Neural progenitor cell (in vitro differentiated cells): ENCODE measurements at regions not wholly inside any gene's neighbourhood (a gene's known extent, or its start where the extent isn't known, plus 50 kb on each side); places are given as distances from the start of the nearest gene placed in this dataset.

Experiments used
- DNase-seq: peaks from one replicate; pipeline ENCODE4 v3.0.0-alpha.2; 2016; ENCODE audit warnings: low spot score
- H2AFZ ChIP-seq: fragments of 200-600 bp; sonication (generic); replicated peaks from 2 replicates; pipeline ENCODE4 v1.6.1; 2016; ENCODE audit warnings: antibody characterized with exemption
- H3F3A ChIP-seq: fragments of 200-600 bp; sonication (generic); 2 replicates; pipeline ENCODE4 v1.6.1; 2016; ENCODE audit warnings: antibody characterized with exemption, low read depth
- H3K27ac ChIP-seq: fragments of 200-600 bp; sonication (generic); 2 replicates; pipeline ENCODE4 v1.5.1; 2016; ENCODE audit warnings: mild to moderate bottlenecking
- H3K27me3 ChIP-seq: fragments of 200-600 bp; sonication (generic); 2 replicates; pipeline ENCODE4 v1.6.1; 2016; ENCODE audit warnings: mild to moderate bottlenecking, moderate library complexity
- H3K36me3 ChIP-seq: fragments of 200-600 bp; sonication (generic); 2 replicates; pipeline ENCODE4 v1.5.1; 2016
- H3K4me1 ChIP-seq: fragments of 200-600 bp; sonication (generic); 2 replicates; pipeline ENCODE4 v1.6.1; 2016; ENCODE audit warnings: mixed run types
- H3K4me2 ChIP-seq: fragments of 200-600 bp; sonication (generic); 2 replicates; pipeline ENCODE4 v1.6.1; 2016
- H3K4me3 ChIP-seq: fragments of 200-600 bp; sonication (generic); 2 replicates; pipeline ENCODE4 v1.5.1; 2016
- H3K79me2 ChIP-seq: fragments of 200-600 bp; sonication (generic); 2 replicates; pipeline ENCODE4 v1.6.1; 2016; ENCODE audit warnings: low read depth
- H3K9ac ChIP-seq: fragments of 200-600 bp; sonication (generic); 2 replicates; pipeline ENCODE4 v1.6.1; 2016
- H3K9me3 ChIP-seq: fragments of 200-600 bp; sonication (generic); 2 replicates; pipeline ENCODE4 v1.5.1; 2016; ENCODE audit warnings: low read depth
- H4K20me1 ChIP-seq: fragments of 200-600 bp; sonication (generic); 2 replicates; pipeline ENCODE4 v1.6.1; 2016; ENCODE audit warnings: low read depth
- H3K27ac Mint-ChIP-seq: 3 replicates; pipeline ENCODE4 v1.8.0; 2021; ENCODE audit warnings: mixed read lengths
- H3K27me3 Mint-ChIP-seq: 2 replicates; pipeline ENCODE4 v1.8.0; 2022; ENCODE audit warnings: low read depth, mild to moderate bottlenecking, inconsistent platforms, moderate library complexity, mixed read lengths; ENCODE audit not compliant: insufficient read depth
- H3K36me3 Mint-ChIP-seq: 3 replicates; pipeline ENCODE4 v1.8.0; 2021; ENCODE audit warnings: mixed read lengths
- H3K4me1 Mint-ChIP-seq: 3 replicates; pipeline ENCODE4 v1.8.0; 2021; ENCODE audit warnings: mixed read lengths
- H3K4me3 Mint-ChIP-seq: 3 replicates; pipeline ENCODE4 v1.8.0; 2021; ENCODE audit warnings: mild to moderate bottlenecking, moderate library complexity, mixed read lengths
- H3K9me3 Mint-ChIP-seq: 3 replicates; pipeline ENCODE4 v1.8.0; 2020; ENCODE audit warnings: mixed read lengths
- EZH2 ChIP-seq: fragments of 200-600 bp; sonication (generic); IDR thresholded peaks from 2 replicates; pipeline ENCODE4 v1.6.1; 2017; ENCODE audit warnings: antibody characterized with exemption, mild to moderate bottlenecking, moderate library complexity
- EZH2phosphoT487 ChIP-seq: fragments of 200-600 bp; sonication (generic); IDR thresholded peaks from 2 replicates; pipeline ENCODE4 v1.6.1; 2017; ENCODE audit warnings: antibody characterized with exemption
- TF ChIP-seq, protein P1 (sequence below): fragments of 200-600 bp; sonication (generic); IDR thresholded peaks from 2 replicates; pipeline ENCODE4 v1.5.1; 2017; ENCODE audit warnings: antibody characterized with exemption, mild to moderate bottlenecking

- Histone ChIP-seq H3K9ac (no peak overlapping the region), H3K36me3 (no peaks in the 10 kb centered on the region), H3K9me3 (no peaks in the 10 kb centered on the region), H3K79me2 (no peaks in the 10 kb centered on the region), H3K4me2 (no peak overlapping the region), H3K4me1 (no peaks in the 10 kb centered on the region), H2AFZ (no peak overlapping the region), H3K27me3 (no peaks in the 10 kb centered on the region), H3F3A (no peaks in the 10 kb centered on the region), H4K20me1 (no peaks in the 10 kb centered on the region), H3K27ac (no peak overlapping the region), H3K4me3 (no peak overlapping the region)
- Mint-ChIP-seq H3K27ac (no peak overlapping the region), H3K9me3 (peaks cover 18% of the 10 kb centered on the region), H3K4me1 (no peaks in the 10 kb centered on the region), H3K36me3 (peaks cover 6% of the 10 kb centered on the region), H3K27me3 (no peaks in the 10 kb centered on the region), H3K4me3 (no peak overlapping the region)
- no peak for DNase-seq
- TF ChIP-seq EZH2 (no peak), EZH2phosphoT487 (no peak)
- TF ChIP-seq, protein P1, sequence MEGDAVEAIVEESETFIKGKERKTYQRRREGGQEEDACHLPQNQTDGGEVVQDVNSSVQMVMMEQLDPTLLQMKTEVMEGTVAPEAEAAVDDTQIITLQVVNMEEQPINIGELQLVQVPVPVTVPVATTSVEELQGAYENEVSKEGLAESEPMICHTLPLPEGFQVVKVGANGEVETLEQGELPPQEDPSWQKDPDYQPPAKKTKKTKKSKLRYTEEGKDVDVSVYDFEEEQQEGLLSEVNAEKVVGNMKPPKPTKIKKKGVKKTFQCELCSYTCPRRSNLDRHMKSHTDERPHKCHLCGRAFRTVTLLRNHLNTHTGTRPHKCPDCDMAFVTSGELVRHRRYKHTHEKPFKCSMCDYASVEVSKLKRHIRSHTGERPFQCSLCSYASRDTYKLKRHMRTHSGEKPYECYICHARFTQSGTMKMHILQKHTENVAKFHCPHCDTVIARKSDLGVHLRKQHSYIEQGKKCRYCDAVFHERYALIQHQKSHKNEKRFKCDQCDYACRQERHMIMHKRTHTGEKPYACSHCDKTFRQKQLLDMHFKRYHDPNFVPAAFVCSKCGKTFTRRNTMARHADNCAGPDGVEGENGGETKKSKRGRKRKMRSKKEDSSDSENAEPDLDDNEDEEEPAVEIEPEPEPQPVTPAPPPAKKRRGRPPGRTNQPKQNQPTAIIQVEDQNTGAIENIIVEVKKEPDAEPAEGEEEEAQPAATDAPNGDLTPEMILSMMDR, result no peak
Observed at GRCh38 chr4:138428611-138429010, 186.5 kb upstream of the SLC7A11 start.

DNA sequence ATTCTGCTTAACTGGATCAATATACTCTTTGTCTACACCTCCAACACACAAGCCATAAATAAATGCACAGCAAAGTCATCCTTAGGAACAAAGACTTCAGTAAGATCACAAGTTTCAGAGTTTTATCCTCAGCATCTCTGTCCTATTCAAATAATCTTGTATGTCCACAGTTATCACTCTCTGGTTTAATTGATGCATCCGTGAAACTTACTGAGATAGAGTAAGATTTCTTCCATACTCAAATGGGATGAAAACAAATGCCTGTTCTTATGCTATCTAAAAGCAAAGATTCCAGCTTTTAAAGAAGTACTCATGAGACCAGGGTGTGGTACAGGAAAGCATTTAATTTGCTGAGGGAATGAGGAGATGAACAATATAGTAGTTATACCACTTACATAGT lies 184.6 kb upstream of the SLC7A11 start:
- H3K9me3 Mint-ChIP-seq, result peaks cover 3% of the 10 kb centered on the region
- no peak overlapping the region for H3K9ac ChIP-seq
- H3K36me3 Mint-ChIP-seq, result no peaks in the 10 kb centered on the region

GRCh38 chr4:138420471-138420870 lies 178.3 kb upstream of the SLC7A11 start:
- no peaks in the 10 kb centered on the region for H3K9me3 Mint-ChIP-seq
- peaks cover 2% of the 10 kb centered on the region for H3K27me3 Mint-ChIP-seq
- Histone ChIP-seq H3K27me3 (no peaks in the 10 kb centered on the region), H3K9ac (no peak overlapping the region), H3K4me3 (no peak overlapping the region), H4K20me1 (no peaks in the 10 kb centered on the region), H3F3A (no peaks in the 10 kb centered on the region), H3K27ac (no peak overlapping the region), H3K36me3 (no peaks in the 10 kb centered on the region), H3K79me2 (no peaks in the 10 kb centered on the region), H2AFZ (no peak overlapping the region), H3K4me2 (no peak overlapping the region), H3K4me1 (no peaks in the 10 kb centered on the region), H3K9me3 (no peaks in the 10 kb centered on the region)
- TF ChIP-seq, protein P1, result no peak
- TF ChIP-seq EZH2 (no peak), EZH2phosphoT487 (no peak)
- no peaks in the 10 kb centered on the region for H3K4me1 Mint-ChIP-seq
- no peak overlapping the region for H3K27ac Mint-ChIP-seq
- H3K4me3 Mint-ChIP-seq, result no peak overlapping the region
- no peaks in the 10 kb centered on the region for H3K36me3 Mint-ChIP-seq
- DNase-seq, result no peak

More for the DNA sequence above, 184.6 kb upstream of the SLC7A11 start:
- no peak overlapping the region for H3K4me3 ChIP-seq
- DNase-seq, result no peak
- TF ChIP-seq, protein P1, result no peak
- TF ChIP-seq EZH2phosphoT487, result no peak
- TF ChIP-seq EZH2, result no peak
- H3K4me1 Mint-ChIP-seq, result no peaks in the 10 kb centered on the region
- H3K79me2 ChIP-seq, result no peaks in the 10 kb centered on the region
- no peak overlapping the region for H3K4me2 ChIP-seq
- H3K36me3 ChIP-seq, result no peaks in the 10 kb centered on the region
- H3K4me1 ChIP-seq, result no peaks in the 10 kb centered on the region
- no peaks in the 10 kb centered on the region for H3K9me3 ChIP-seq
- H2AFZ ChIP-seq, result no peak overlapping the region
- no peaks in the 10 kb centered on the region for H3K27me3 ChIP-seq
- H3K27me3 Mint-ChIP-seq, result no peaks in the 10 kb centered on the region
- no peak overlapping the region for H3K4me3 Mint-ChIP-seq
- no peaks in the 10 kb centered on the region for H3F3A ChIP-seq
- H3K27ac Mint-ChIP-seq, result no peak overlapping the region
- no peak overlapping the region for H3K27ac ChIP-seq
- H4K20me1 ChIP-seq, result no peaks in the 10 kb centered on the region

DNA sequence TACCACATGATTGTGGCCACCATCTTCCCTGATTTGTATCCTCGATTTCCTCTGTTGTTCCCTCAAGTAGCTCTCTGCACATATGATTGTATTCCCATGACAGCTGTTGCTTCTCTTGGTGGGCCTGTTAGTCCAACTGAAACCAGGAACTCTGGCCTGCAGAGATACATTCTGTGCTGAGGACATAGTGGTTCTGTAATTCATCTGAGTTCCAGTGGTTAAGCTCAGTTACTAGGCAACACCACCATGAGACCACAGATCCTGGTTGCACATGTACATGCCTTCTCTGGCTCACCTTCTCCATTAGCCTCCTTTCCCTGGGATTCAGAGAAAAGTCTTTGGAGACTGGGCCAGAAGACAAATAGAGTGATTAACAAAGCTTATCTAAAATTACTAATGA lies 172.1 kb upstream of the SLC7A11 start:
- no peaks in the 10 kb centered on the region for H3K36me3 Mint-ChIP-seq
- Histone ChIP-seq H3K9me3 (no peaks in the 10 kb centered on the region), H3K4me1 (no peaks in the 10 kb centered on the region), H3K79me2 (no peaks in the 10 kb centered on the region), H3K36me3 (no peaks in the 10 kb centered on the region), H3K4me2 (no peak overlapping the region), H3K9ac (no peak overlapping the region), H4K20me1 (no peaks in the 10 kb centered on the region), H3K4me3 (no peak overlapping the region), H3K27me3 (no peaks in the 10 kb centered on the region), H2AFZ (no peak overlapping the region), H3K27ac (no peak overlapping the region), H3F3A (no peaks in the 10 kb centered on the region)
- peaks cover 2% of the 10 kb centered on the region for H3K27me3 Mint-ChIP-seq
- TF ChIP-seq EZH2, result no peak
- TF ChIP-seq, protein P1, result no peak
- TF ChIP-seq EZH2phosphoT487, result no peak
- peaks cover 5% of the 10 kb centered on the region for H3K9me3 Mint-ChIP-seq
- H3K4me3 Mint-ChIP-seq, result no peak overlapping the region
- no peak for DNase-seq
- no peaks in the 10 kb centered on the region for H3K4me1 Mint-ChIP-seq
- H3K27ac Mint-ChIP-seq, result no peak overlapping the region
